ENCODE measurements at regions not wholly inside any gene's neighbourhood (a gene's known extent, or its start where the extent isn't known, plus 50 kb on each side); places are given as distances from the start of the nearest gene placed in this dataset.

DNA sequence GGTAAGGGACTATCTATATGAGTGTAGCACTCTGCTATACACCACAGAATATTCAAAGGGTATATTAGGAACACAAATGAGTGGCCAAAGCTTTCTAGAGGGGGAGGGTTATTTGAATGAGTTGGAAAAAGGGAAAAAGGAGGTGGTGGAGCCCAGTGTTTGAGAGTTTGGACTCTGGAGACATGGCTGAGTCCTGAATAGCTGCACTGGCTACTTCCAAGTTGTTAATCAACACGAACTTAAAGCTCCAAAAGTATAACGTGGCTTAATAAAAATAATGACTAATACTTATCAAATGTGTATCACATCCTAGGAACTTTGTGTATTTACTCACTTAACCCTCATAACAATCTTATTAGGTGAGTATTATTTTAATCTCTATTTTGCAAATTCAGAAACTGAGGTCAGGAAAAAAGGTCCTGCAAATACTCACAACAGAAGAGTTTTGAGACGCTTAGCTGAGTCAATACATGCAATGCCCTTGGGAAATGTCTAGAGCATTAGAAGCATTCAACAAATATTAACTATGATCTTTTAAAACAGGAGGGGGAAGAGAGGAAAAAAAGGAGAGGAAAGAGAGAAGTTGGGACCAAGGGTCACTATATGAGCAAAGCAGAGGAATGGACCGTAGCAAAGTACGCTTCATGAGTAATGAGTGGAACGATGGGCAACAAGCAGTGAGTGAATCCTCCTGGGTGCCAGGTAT lies 189.5 kb upstream of the HMGA2 start:
- ChIA-PET POLR2A (no interaction called here), CTCF (interaction anchor here (0.5 to 2.8 kb wide), 4 partner anchors 9 to 88 kb away, joined by 3 to 10 read pairs (median 4); no protein-coding TSS in a partner anchor)
- peaks cover 50% of the 10 kb centered on the region for H3K4me1 ChIP-seq
- peak; percentile 41 to 78 for ATAC-seq
- WGBS (ENCODE audit: missing lambda C conversion rate) = 4% methylated on average over 6 of the region's 6 CpGs
- peak; percentile 56 for FAIRE-seq
- peak in 1 of 2 experiments; percentile 85 for DNase-seq (ENCODE audit: low read depth in 1 of 2, low spot score in 1 of 2)
- H3K27ac ChIP-seq = peak overlapping the region; percentile 70 to 82
- H3K4me3 ChIP-seq = no peak overlapping the region
- peak overlapping the region; percentile 72 for H3K4me2 ChIP-seq
- H3K9me3 ChIP-seq = no peaks in the 10 kb centered on the region
- TF ChIP-seq JUNB (IDR thresholded peaks at IDR 0.05) (peak; percentile 85), EP300 (IDR thresholded peaks at IDR 0.05) (peak; percentile 48 to 56; a peak in 2 of 5 replicates), FOSL2 (IDR thresholded peaks at IDR 0.05) (peak; percentile 62; the same call in 1 of the 2 replicates), FOSL2 (CRISPR knock-in tag; IDR thresholded peaks at IDR 0.05) (peak; percentile 74), CHD2 (IDR thresholded peaks at IDR 0.05; ENCODE audit: low read length, partially characterized antibody) (no peak), RAD21 (conservative IDR thresholded peaks at IDR 0.05 in 1 of 2, IDR thresholded peaks at IDR 0.05 in 1 of 2) (peak; percentile 11 to 29; a peak in 1 of 5 replicates), HOXA7 (CRISPR knock-in tag; IDR thresholded peaks at IDR 0.05) (no peak), CEBPB (IDR thresholded peaks at IDR 0.05) (peak in 1 of 2 experiments; percentile 64; a peak in 1 of 4 replicates), GATA3 (IDR thresholded peaks at IDR 0.05; ENCODE audit: borderline replicate concordance) (peak; percentile 83; the same call in 1 of the 2 replicates)
- TF ChIP-seq, protein P1, sequence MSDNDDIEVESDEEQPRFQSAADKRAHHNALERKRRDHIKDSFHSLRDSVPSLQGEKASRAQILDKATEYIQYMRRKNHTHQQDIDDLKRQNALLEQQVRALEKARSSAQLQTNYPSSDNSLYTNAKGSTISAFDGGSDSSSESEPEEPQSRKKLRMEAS (IDR thresholded peaks at IDR 0.05) = peak; percentile 40; the same call in 1 of the 2 replicates

DNA sequence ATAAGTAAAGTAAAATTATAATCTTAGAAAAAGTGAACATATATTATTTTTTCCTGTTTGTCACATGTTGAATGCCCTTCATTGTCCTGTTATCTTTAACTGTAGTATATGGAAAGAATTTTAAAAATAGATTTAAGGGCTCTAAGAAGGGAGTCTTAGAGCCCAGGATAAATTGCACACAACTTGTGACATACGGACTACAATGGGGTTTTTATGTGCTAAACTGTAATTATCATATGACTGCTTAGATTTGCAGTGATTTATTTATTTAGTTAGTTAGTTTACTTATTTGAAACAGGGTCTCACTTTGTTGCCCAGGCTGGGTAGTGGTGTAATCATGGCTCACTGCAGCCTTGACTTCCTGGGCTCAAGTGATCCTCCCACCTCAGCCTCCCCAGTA lies 187.8 kb upstream of the HMGA2 start:
- WGBS (ENCODE audit: missing lambda C conversion rate) = 91% methylated on average over 1 of the region's 1 CpG
- peak overlapping the region; percentile 70 to 82; a peak in 3 of 6 replicates for H3K27ac ChIP-seq
- H3K4me2 ChIP-seq = no peak overlapping the region
- ATAC-seq (no peak), FAIRE-seq (no peak), DNase-seq (ENCODE audit: low read depth in 1 of 2, low spot score in 1 of 2) (no peak)
- H3K4me1 ChIP-seq = peaks cover 37% of the 10 kb centered on the region
- POLR2A ChIA-PET = no interaction called here
- no peak overlapping the region for H3K4me3 ChIP-seq
- H3K9me3 ChIP-seq = no peaks in the 10 kb centered on the region
- CTCF ChIA-PET = interaction anchor here (1.2 to 2.8 kb wide), 2 partner anchors 30 to 34 kb away, joined by 3 to 10 read pairs; no protein-coding TSS in a partner anchor
- TF ChIP-seq CHD4 (IDR thresholded peaks at IDR 0.05; ENCODE audit: borderline replicate concordance) (no peak), HOXB13 (CRISPR knock-in tag; IDR thresholded peaks at IDR 0.05; ENCODE audit: low read depth) (no peak), POLR2A (IDR thresholded peaks at IDR 0.05; ENCODE audit: low read length) (no peak), SREBF2 (IDR thresholded peaks at IDR 0.05) (no peak), EHMT2 (IDR thresholded peaks at IDR 0.05; ENCODE audit: low read depth) (no peak), CEBPB (IDR thresholded peaks at IDR 0.05) (no peak), RFX5 (IDR thresholded peaks at IDR 0.05) (no peak), CBX8 (IDR thresholded peaks at IDR 0.05) (no peak), CHD2 (IDR thresholded peaks at IDR 0.05; ENCODE audit: low read length, partially characterized antibody) (no peak), NR3C1 (IDR thresholded peaks at IDR 0.05) (no peak), RCOR1 (IDR thresholded peaks at IDR 0.05; ENCODE audit: low read depth, low read length) (no peak), MAFK (IDR thresholded peaks at IDR 0.05; ENCODE audit: partially characterized antibody) (no peak), NFE2L2 (conservative IDR thresholded peaks at IDR 0.05; ENCODE audit: low read length) (no peak), ESRRA (IDR thresholded peaks at IDR 0.05; ENCODE audit: borderline replicate concordance, low read length) (no peak), FOSL2 (IDR thresholded peaks at IDR 0.05) (no peak), FOSL2 (CRISPR knock-in tag; IDR thresholded peaks at IDR 0.05) (no peak), FOSB (CRISPR knock-in tag; IDR thresholded peaks at IDR 0.05) (no peak), EP300 (IDR thresholded peaks at IDR 0.05) (no peak)
- TF ChIP-seq, protein P2, sequence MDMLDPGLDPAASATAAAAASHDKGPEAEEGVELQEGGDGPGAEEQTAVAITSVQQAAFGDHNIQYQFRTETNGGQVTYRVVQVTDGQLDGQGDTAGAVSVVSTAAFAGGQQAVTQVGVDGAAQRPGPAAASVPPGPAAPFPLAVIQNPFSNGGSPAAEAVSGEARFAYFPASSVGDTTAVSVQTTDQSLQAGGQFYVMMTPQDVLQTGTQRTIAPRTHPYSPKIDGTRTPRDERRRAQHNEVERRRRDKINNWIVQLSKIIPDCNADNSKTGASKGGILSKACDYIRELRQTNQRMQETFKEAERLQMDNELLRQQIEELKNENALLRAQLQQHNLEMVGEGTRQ (IDR thresholded peaks at IDR 0.05) = no peak
- TF ChIP-seq, protein P3, sequence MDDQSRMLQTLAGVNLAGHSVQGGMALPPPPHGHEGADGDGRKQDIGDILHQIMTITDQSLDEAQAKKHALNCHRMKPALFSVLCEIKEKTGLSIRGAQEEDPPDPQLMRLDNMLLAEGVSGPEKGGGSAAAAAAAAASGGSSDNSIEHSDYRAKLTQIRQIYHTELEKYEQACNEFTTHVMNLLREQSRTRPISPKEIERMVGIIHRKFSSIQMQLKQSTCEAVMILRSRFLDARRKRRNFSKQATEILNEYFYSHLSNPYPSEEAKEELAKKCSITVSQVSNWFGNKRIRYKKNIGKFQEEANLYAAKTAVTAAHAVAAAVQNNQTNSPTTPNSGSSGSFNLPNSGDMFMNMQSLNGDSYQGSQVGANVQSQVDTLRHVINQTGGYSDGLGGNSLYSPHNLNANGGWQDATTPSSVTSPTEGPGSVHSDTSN (IDR thresholded peaks at IDR 0.05) = no peak

Measured in A549 (cell line).